Astrocyte of the cerebellum (primary cell): ENCODE measurements at regions not wholly inside any gene's neighbourhood (a gene's known extent, or its start where the extent isn't known, plus 50 kb on each side); places are given as distances from the start of the nearest gene placed in this dataset.

Experiments
- DNase-seq: peaks from one replicate; pipeline ENCODE4 v3.0.0-alpha.2; 2011; ENCODE audit warnings: low read depth
- H3K4me3 ChIP-seq: 2 replicates; pipeline ENCODE4 v1.5.1; 2011; ENCODE audit warnings: mild to moderate bottlenecking, low read depth, low read length, moderate library complexity
- CTCF ChIP-seq: IDR thresholded peaks from 2 replicates; pipeline ENCODE4 v1.5.1; 2012; ENCODE audit warnings: low read length, low read depth, moderate library complexity, mild to moderate bottlenecking; ENCODE audit errors: missing control alignments
- in situ Hi-C: cut with HindIII; loops from 2 replicates; pipeline ENCODE4 v1.10.0; 2017; ENCODE audit warnings: low sequenced_read_pairs

GRCh38 chr6:55954436-55954835 is 79.0 kb upstream of the BMP5 start:
- in situ Hi-C loops = loop anchor here (25.0 kb wide), 1 partner anchor 667 kb away; no protein-coding TSS in a partner anchor
- H3K4me3 ChIP-seq = no peak overlapping the region
- no peak for TF ChIP-seq CTCF
- DNase-seq = no peak

- no peak overlapping the region for H3K4me3 ChIP-seq
- DNase-seq = no peak
Measured at GRCh38 chr6:55953335-55953734, 77.9 kb upstream of the BMP5 start.

GRCh38 chr6:55950071-55950814 is 74.9 kb upstream of the BMP5 start:
- DNase-seq = no peak
- in situ Hi-C loops = loop anchor here (25.0 kb wide), 1 partner anchor 663 kb away; no protein-coding TSS in a partner anchor
- no peak overlapping the region for H3K4me3 ChIP-seq
- TF ChIP-seq CTCF = no peak

More at GRCh38 chr6:55953335-55953734, 77.9 kb upstream of the BMP5 start:
- no peak for TF ChIP-seq CTCF
- in situ Hi-C loops = loop anchor here (25.0 kb wide), 1 partner anchor 666 kb away; no protein-coding TSS in a partner anchor

- H3K4me3 ChIP-seq = no peak overlapping the region
- in situ Hi-C loops = no loop called here
- peak; percentile 11 for DNase-seq
- TF ChIP-seq CTCF = no peak
Measured at GRCh38 chr6:55943329-55943728, 67.9 kb upstream of the BMP5 start.

GRCh38 chr6:55941702-55942101 is 66.3 kb upstream of the BMP5 start:
- in situ Hi-C loops = no loop called here
- no peak for DNase-seq
- peak; percentile 20 for TF ChIP-seq CTCF

GRCh38 chr6:55937951-55938690 is 62.7 kb upstream of the BMP5 start:
- no peak for TF ChIP-seq CTCF
- in situ Hi-C loops = no loop called here
- H3K4me3 ChIP-seq = no peak overlapping the region
- no peak for DNase-seq

More at GRCh38 chr6:55941702-55942101, 66.3 kb upstream of the BMP5 start:
- no peak overlapping the region for H3K4me3 ChIP-seq
